GM12892 (cell line): ENCODE measurements at regions not wholly inside any gene's neighbourhood (a gene's known extent, or its start where the extent isn't known, plus 50 kb on each side); places are given as distances from the start of the nearest gene placed in this dataset.

Experiments
- DNase-seq: peaks from one replicate; pipeline ENCODE4 v3.0.0; 2011; ENCODE audit not compliant: insufficient read length
- FAIRE-seq: peaks from 2 replicates; lab custom pipeline; 2011; peaks lifted over from hg19 to GRCh38; lab: Jason Lieb, UNC
- POLR2A ChIP-seq: IDR thresholded peaks from 2 replicates; pipeline ENCODE4 v1.6.1; 2011; ENCODE audit warnings: low read depth, low read length, control low read depth
- POLR2AphosphoS5 ChIP-seq: IDR thresholded peaks from 2 replicates; pipeline ENCODE4 v1.6.1; 2011; ENCODE audit warnings: low read depth, low read length, control low read depth
- TAF1 ChIP-seq: IDR thresholded peaks from 2 replicates; pipeline ENCODE4 v1.6.1; 2011; ENCODE audit warnings: low read depth, mild to moderate bottlenecking, control low read depth, low read length, borderline replicate concordance

DNA sequence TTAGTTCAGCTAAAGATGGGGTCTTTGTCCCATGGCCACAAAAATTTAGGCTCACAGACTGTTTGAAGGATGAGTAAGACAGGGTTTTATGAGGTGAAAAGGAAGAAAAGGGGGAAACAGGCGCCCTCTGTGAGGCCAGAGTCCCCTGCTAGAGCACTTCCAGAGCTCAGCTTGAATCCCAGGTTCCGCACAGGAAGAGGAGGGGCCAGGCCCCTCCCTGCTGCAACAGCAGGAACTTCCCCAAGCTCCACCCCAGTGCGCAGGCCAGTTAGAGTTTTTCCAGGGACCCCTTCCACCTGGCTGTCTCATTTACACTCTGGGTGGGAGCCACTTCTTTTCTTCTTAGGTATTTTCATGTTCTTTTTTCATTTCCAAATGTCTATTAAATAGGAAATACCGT, 480.8 kb downstream of the PSAT1 start:
- FAIRE-seq (no peak), DNase-seq (no peak)
- no peak for TF ChIP-seq POLR2AphosphoS5
- no peak for TF ChIP-seq POLR2A
- no peak for TF ChIP-seq TAF1

DNA sequence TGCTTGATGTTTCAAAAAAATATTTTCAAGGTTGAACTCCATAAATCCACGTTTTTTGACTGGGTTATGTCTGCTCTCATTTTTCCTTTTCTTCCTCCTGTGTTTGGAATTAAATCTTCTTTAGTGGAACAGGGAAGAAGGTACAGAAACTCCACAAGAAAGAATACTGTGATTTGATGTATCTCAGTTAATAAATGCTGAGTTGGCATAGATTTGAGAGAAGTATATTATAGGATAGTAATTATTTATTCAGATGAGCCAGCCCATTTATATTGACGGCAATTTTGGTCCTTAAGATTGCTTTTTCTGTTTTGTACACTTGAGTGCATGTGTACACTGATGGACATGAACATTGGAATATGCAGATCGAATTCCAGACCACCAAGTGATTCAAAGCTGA, 481.4 kb downstream of the PSAT1 start:
- DNase-seq (no peak), FAIRE-seq (no peak)
- TF ChIP-seq TAF1 (no peak), POLR2AphosphoS5 (no peak), POLR2A (no peak)

DNA sequence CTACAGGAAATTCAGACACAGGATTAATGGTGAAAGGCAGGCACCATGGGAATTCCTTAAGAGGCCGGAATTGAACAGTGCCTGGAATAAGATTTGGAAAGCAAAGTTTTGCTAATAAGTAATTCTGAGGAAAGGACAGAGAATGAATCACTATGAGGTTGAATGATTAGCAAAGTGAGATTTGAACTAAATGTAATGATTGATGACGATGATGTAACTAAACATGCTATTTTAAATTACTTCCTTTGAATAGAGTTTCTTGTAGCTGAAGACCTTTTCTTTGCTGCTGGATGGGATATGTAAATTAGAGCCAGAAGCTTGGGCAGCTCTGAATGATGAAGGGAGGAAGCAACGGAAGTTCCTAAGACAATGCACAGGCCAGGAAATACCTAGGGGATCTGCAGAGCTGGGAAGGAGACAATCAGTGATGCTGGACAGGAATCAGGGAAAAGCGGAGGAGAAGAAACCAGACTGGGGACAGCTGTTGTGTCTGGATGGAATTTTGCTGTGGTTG, 482.0 kb downstream of the PSAT1 start:
- no peak for DNase-seq
- no peak for FAIRE-seq

DNA sequence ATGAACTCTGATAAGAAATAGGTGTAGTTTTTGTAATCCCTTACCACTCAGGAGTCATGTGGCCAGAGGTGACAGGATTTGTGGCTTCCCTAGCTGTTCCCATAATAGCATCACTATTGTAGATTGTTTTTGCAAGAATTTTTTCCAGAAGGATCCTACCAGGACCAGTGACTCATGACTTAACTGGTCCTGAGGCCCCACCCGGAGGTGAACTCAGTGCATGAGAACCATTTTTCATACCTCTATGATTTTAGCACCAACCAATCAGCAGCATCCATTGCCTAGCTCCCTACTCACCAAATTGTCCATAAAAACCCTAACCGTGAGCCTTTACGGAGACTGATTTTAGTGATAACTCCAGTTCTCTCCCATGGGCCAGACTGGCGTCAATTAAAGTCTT, 484.8 kb downstream of the PSAT1 start:
- FAIRE-seq (no peak), DNase-seq (no peak)
- TF ChIP-seq POLR2A, result no peak
- TF ChIP-seq TAF1, result no peak
- TF ChIP-seq POLR2AphosphoS5, result no peak

More for the DNA sequence above, 482.0 kb downstream of the PSAT1 start:
- TF ChIP-seq TAF1 (no peak), POLR2A (no peak), POLR2AphosphoS5 (no peak)

DNA sequence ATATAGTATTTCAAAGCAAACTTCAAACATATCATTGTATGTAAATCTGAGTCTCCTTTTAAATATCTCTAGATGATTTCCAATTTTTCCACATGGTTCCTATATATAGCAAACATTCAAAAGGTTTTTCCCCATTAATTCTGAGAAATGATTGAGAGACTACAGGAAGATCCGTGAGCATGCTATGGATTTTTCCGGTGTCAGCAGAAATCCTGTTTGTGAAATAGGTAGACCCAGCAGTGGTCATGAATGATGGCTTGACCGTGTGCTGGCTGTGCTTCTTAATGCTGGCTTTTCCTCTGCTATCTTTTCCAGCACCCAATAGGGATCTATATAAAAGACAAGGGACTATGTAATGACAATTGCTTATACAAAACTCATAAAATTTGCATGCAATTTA, 485.3 kb downstream of the PSAT1 start:
- TF ChIP-seq POLR2A (no peak), TAF1 (no peak), POLR2AphosphoS5 (no peak)
- FAIRE-seq (no peak), DNase-seq (no peak)

DNA sequence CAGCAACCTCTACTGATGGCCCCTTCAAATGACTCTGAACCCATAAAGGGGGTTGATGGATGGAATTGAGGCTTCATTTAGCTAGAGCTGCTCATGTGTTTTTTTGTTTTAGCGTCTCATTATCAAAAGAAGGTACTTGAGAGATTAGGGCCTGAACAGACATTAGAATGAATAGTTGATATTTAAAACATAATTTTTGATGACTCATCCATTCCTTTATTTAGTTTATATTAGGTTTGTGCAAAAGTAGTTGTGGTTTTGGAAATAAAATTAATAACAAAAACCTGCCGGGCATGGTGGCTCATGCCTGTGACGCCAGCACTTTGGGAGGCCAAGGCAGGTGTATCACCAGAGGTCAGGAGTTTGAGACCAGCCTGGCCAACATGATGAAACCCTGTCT, 485.9 kb downstream of the PSAT1 start:
- FAIRE-seq, result no peak
- TF ChIP-seq TAF1 (no peak), POLR2AphosphoS5 (no peak), POLR2A (no peak)

DNA sequence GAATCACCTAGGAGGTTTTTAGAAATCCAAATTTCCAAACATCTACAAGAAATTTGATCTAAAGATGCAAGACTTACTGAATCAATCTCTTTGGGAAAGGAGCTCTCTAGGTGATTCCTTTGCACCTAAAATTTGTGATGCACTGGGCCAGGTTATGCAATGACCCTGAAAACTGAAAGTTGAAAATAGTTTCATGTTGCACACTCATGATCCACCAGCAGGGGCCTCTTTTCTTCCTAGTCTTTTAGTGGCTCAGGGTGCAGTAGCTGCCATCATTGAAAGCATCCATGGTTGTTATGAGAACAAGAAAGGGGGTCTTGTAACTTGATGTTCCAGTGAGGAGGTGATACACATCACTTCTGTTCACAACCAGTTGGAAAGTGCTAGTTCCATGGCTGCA, 486.8 kb downstream of the PSAT1 start:
- FAIRE-seq, result no peak
- TF ChIP-seq POLR2A (no peak), TAF1 (no peak), POLR2AphosphoS5 (no peak)

More for the DNA sequence above, 485.9 kb downstream of the PSAT1 start:
- DNase-seq, result no peak

DNA sequence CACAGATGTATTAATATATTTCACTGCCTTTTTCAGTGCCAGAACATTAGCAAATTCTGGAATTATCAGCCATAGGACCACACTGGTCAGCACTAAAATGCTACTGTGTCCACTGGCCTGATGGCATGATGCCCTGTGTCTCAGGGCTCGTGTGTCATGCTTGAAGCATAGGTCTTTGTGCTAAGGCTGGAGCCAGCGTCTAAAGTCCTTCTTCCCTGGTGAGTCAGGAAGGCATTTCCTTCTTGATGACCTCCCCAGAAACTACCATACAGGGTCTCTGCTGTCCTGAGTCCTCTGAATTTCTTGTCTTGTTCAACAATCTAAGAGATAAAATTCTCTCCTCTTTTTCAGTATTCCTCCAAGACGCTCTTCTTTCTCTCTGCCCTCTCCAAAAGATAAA, 489.9 kb downstream of the PSAT1 start:
- TF ChIP-seq POLR2A (no peak), POLR2AphosphoS5 (no peak), TAF1 (no peak)
- DNase-seq (no peak), FAIRE-seq (no peak)

More for the DNA sequence above, 486.8 kb downstream of the PSAT1 start:
- no peak for DNase-seq

DNA sequence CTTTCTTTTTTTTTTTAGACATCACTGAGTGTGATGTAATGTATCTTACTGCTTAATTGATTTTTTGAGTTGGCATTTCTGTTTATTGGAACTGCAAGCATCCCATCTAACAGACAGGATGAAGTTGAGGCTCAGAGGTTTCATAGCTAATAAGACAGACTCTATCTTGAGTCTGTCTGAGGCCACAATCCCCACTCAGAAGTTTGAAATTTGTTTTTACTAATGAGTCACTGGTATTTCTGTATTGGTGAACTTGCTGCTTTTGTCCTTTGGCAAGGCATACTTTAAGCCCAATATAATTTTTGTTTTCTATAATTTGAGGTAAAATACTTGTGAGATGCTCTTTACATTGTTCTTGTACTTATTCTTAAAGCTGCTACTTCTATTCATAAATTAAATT, 491.2 kb downstream of the PSAT1 start:
- TF ChIP-seq POLR2A (no peak), POLR2AphosphoS5 (no peak), TAF1 (no peak)
- no peak for FAIRE-seq
- DNase-seq, result no peak

DNA sequence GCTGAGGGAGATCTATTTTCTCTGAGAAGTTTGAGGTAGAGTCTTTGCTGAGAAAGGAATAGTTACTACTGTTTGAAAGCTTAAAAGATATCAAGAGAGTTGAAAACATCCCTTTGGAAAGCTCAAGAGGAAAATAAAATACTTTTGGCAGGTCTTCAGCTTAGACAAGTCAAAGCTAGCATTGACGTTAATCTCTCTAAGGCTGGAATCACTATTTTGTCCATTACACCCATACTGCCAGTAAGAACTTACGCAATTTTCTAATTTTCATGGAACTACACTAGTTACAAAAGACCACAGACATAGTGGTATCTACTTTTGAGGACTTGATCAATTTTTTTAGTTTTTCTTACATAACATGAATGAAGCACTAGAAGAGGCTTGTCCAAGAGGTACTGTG, 494.9 kb downstream of the PSAT1 start:
- no peak for FAIRE-seq
- DNase-seq, result no peak
- TF ChIP-seq POLR2A, result no peak

DNA sequence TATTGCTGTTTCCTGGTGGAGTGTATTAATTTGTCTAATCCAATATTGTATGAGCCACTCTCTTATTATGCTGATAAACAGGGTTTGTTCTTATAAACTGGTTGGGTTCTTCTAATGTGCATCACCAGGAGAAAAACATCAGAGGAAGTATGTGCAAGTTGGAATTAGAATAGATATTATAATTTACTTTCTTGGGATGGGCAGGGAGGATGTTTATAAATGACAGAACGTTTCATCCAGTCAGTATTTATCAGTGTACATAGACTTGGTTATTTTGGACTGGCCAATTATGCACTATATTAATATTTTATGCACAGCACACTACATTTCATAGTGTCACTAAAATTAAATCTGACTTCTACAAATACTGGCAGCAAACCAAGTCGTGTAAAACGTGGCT, 495.8 kb downstream of the PSAT1 start:
- no peak for DNase-seq
- no peak for FAIRE-seq
- TF ChIP-seq TAF1 (no peak), POLR2A (no peak), POLR2AphosphoS5 (no peak)

DNA sequence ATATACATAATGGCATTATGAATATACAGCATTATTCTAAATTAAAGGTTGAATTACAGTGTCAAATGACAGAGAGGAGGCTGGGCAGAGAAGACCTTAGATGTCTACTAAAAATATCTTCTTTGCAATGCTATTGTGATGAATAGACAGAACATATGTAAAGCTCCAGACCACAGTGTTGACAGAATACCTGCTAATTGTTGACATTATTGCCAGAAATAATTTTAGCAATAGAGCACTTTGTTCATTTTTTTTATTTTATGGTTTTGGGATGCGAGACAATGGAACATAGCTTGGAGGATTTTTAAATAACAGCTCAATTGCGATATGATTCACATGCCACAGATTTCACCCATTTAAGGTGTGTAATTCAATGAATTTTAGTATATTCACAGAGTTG, 508.8 kb downstream of the PSAT1 start:
- TF ChIP-seq POLR2AphosphoS5, result no peak
- no peak for TF ChIP-seq POLR2A
- no peak for TF ChIP-seq TAF1
- no peak for DNase-seq
- FAIRE-seq, result no peak
